ENCODE measurements at regions not wholly inside any gene's neighbourhood (a gene's known extent, or its start where the extent isn't known, plus 50 kb on each side); places are given as distances from the start of the nearest gene placed in this dataset.

DNA sequence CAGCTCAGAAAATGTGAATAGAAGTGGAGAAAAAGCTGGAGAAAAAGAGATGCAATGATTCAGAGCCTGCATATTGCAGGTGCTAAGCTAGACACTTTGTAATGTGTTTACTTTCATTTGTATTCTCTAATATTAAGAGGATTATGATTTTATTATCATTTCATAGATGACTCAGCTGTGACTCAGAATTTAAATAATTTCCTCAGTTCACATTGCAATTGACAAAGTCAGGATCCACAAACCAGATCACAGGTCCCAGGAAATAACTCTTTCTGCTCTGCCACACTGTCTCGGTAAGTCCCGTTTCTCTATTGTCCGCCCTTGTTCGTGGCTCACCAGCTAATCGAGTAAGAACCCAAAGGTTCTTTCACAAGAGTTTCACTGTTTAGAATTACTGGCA, 235.4 kb upstream of the MON1B start:
- no peak for DNase-seq (ENCODE audit: low read depth)
- TF ChIP-seq MYC (IDR thresholded peaks at IDR 0.05; ENCODE audit: low read depth, low read length) (no peak), POLR2A (IDR thresholded peaks at IDR 0.05; ENCODE audit: extremely low read depth, insufficient read length) (no peak)
- TF ChIP-seq, protein P1, sequence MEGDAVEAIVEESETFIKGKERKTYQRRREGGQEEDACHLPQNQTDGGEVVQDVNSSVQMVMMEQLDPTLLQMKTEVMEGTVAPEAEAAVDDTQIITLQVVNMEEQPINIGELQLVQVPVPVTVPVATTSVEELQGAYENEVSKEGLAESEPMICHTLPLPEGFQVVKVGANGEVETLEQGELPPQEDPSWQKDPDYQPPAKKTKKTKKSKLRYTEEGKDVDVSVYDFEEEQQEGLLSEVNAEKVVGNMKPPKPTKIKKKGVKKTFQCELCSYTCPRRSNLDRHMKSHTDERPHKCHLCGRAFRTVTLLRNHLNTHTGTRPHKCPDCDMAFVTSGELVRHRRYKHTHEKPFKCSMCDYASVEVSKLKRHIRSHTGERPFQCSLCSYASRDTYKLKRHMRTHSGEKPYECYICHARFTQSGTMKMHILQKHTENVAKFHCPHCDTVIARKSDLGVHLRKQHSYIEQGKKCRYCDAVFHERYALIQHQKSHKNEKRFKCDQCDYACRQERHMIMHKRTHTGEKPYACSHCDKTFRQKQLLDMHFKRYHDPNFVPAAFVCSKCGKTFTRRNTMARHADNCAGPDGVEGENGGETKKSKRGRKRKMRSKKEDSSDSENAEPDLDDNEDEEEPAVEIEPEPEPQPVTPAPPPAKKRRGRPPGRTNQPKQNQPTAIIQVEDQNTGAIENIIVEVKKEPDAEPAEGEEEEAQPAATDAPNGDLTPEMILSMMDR (IDR thresholded peaks at IDR 0.05; ENCODE audit: low read depth, low read length): no peak
- TF ChIP-seq, protein P2, sequence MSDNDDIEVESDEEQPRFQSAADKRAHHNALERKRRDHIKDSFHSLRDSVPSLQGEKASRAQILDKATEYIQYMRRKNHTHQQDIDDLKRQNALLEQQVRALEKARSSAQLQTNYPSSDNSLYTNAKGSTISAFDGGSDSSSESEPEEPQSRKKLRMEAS (IDR thresholded peaks at IDR 0.05; ENCODE audit: low read depth, low read length): no peak
- no peak overlapping the region for H3K4me3 ChIP-seq (ENCODE audit: low read depth, low read length)

DNA sequence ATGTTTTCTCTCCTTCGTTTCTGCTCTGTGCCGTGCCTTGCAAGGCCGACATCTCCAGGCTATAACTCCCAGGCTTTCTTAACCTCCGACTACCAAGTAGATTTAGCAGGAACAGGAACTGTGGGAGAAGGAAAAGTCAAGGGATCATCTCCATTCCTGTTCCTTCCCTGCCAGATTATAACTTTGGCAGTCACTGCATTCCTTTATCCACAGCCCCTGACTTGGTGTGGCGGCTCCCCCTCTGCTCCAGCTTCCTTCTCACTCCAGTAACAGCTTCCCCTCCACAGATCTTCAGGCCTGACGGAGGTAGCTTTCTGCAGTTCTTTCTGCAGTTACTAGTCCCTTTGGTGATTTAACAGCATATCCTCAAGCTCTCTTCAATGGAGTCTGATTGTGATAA, 234.6 kb upstream of the MON1B start:
- TF ChIP-seq MYC (IDR thresholded peaks at IDR 0.05; ENCODE audit: low read depth, low read length): no peak
- no peak overlapping the region for H3K4me3 ChIP-seq (ENCODE audit: low read depth, low read length)
- DNase-seq (ENCODE audit: low read depth): no peak

DNA sequence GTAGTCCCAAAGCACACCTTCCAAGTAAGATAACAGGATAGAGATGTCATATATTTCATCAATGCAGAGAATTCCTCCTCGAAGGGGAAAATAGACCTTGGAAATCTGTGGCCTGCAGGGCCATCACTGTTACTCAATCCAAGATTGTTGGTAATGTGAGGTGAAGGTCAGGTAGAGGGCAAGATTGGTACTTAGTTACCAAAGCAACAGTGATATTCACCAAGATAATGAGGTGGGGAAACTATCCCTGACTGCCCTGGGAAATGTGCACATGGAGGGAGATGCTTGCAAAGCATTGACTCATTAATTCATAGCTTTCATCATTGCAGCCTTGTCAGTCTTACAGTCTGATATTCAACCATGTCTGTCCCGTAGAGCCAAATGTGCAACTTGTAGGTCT, 234.1 kb upstream of the MON1B start:
- no peak overlapping the region for H3K4me3 ChIP-seq (ENCODE audit: low read depth, low read length)
- TF ChIP-seq MYC (IDR thresholded peaks at IDR 0.05; ENCODE audit: low read depth, low read length) (no peak), POLR2A (IDR thresholded peaks at IDR 0.05; ENCODE audit: extremely low read depth, insufficient read length) (no peak)
- TF ChIP-seq, protein P2 (IDR thresholded peaks at IDR 0.05; ENCODE audit: low read depth, low read length): no peak
- TF ChIP-seq, protein P1 (IDR thresholded peaks at IDR 0.05; ENCODE audit: low read depth, low read length): no peak
- no peak for DNase-seq (ENCODE audit: low read depth)

DNA sequence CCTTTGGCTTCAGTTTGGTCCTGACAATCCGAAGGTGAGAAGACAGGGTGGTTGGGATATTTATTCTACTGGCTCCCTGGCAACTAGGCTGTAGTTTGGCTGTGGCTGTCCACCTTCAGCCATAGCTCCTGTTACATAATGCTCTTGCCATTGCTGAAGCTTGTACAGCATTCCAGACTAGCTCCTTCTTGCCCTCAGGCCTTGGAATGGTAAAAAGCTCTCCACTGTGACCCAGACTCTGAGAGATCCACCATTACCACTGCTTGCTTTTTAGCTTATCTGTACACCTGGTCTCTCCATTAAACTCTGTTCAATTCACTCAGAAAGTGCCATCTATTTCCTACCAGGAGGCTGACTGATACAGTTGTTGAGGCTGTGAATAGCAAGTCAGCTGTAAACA, 231.8 kb upstream of the MON1B start:
- TF ChIP-seq, protein P2 (IDR thresholded peaks at IDR 0.05; ENCODE audit: low read depth, low read length): no peak
- TF ChIP-seq POLR2A (IDR thresholded peaks at IDR 0.05; ENCODE audit: extremely low read depth, insufficient read length) (no peak), MYC (IDR thresholded peaks at IDR 0.05; ENCODE audit: low read depth, low read length) (no peak)
- TF ChIP-seq, protein P1 (IDR thresholded peaks at IDR 0.05; ENCODE audit: low read depth, low read length): no peak
- DNase-seq (ENCODE audit: low read depth): no peak
- H3K4me3 ChIP-seq (ENCODE audit: low read depth, low read length): no peak overlapping the region

DNA sequence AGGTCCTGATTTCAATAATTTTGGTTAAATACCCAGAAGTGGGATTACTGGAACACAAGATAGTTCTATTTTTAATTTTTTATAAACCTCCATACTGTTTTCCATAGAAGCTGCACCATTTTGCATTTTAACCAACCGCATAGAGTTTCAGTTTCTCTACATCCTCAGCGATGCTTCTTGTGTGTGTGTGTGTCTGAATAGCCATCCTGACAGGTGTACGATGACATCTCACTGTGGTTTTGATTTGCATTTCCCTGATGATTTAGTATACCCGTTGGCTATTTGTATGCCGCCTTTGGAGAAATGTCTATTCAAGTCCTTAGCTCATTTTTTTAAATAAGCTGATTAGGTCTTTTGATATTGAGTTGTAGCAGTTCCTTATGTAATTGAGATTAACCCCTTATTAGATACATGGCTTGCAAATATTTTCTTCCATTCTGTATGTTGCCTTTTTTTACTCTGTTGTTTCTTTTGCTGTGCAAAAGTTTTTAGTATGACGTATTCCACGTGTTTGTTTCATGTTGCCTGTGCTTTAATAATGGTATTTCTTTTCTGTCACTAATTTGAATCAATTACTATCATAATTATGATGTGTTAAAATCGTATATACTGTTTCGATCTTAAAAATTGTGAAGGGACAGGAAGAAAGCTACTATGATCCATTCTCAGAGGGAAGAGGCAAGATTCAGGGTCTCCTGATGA, 227.2 kb upstream of the MON1B start:
- no peak for DNase-seq (ENCODE audit: low read depth)
- no peak for TF ChIP-seq POLR2A (IDR thresholded peaks at IDR 0.05; ENCODE audit: extremely low read depth, insufficient read length)
- no peak for TF ChIP-seq MYC (IDR thresholded peaks at IDR 0.05; ENCODE audit: low read depth, low read length)
- TF ChIP-seq, protein P1 (IDR thresholded peaks at IDR 0.05; ENCODE audit: low read depth, low read length): no peak
- TF ChIP-seq, protein P2 (IDR thresholded peaks at IDR 0.05; ENCODE audit: low read depth, low read length): no peak
- H3K4me3 ChIP-seq (ENCODE audit: low read depth, low read length): no peak overlapping the region

DNA sequence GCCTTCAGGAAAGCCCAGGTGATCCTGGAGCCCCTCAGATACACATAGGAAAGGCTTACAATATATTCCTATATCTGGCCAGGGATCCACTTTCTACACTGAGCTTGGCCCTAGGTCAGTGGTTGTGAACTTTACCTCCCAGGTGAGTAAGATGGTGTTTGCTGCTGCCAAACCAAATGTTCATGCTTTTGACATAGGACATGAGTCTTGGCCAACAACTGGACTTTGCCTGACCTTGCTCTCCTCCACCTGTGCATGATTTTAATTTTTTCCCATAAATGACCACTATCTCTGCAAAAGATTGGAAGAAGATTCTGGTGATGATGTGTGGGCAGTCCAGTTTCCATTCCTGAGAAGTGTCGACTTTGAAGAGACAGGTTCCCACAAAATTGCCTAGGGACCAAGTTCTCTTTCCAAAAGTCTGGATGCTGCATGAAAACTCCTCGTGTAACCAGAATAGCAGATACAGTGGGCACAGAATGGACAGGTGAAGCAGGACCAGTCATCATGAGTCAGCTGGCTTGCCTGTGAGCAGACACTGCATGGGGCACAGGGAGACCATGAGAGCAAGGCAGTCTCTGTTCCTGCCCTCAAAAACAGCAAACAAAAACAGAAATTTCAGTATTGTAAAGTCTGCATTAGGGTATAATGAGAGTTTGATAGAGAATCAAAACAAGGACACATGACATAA, 226.4 kb upstream of the MON1B start:
- TF ChIP-seq MYC (IDR thresholded peaks at IDR 0.05; ENCODE audit: low read depth, low read length) (no peak), POLR2A (IDR thresholded peaks at IDR 0.05; ENCODE audit: extremely low read depth, insufficient read length) (no peak)
- TF ChIP-seq, protein P2 (IDR thresholded peaks at IDR 0.05; ENCODE audit: low read depth, low read length): no peak
- TF ChIP-seq, protein P1 (IDR thresholded peaks at IDR 0.05; ENCODE audit: low read depth, low read length): no peak
- no peak overlapping the region for H3K4me3 ChIP-seq (ENCODE audit: low read depth, low read length)
- no peak for DNase-seq (ENCODE audit: low read depth)
